Heart right ventricle (tissue), 16 donors: ENCODE measurements at regions not wholly inside any gene's neighbourhood (a gene's known extent, or its start where the extent isn't known, plus 50 kb on each side); places are given as distances from the start of the nearest gene placed in this dataset.

Experiments used
- ATAC-seq, 8 donors: fragments of 200-7000 bp; cut with Tn5 transposase; one replicate each; pipeline ENCODE4 v1.9.1; 2020; ENCODE audit warnings: mild to moderate bottlenecking in 8 of 8, moderate library complexity in 8 of 8, moderate number of reproducible peaks in 1 of 8
- DNase-seq, 2 donors: peaks; one replicate each; pipeline ENCODE4 v3.0.0-alpha.2; 2020
- H3K27ac ChIP-seq, 10 donors: fragments of 200-600 bp; sonication (generic) in 2 of 10; one replicate each; pipeline versions ENCODE4 v1.5.0 to v1.8.0; 2020 to 2022; ENCODE audit warnings: mild to moderate bottlenecking in 3 of 10
- H3K27me3 ChIP-seq, 7 donors: fragments of 200-600 bp; one replicate each; pipeline ENCODE4 v1.8.0; 2021 to 2022; ENCODE audit warnings: mild to moderate bottlenecking in 2 of 7
- H3K36me3 ChIP-seq, 9 donors: fragments of 200-600 bp; sonication (generic) in 1 of 9; one replicate each; pipeline versions ENCODE4 v1.5.0 to v1.8.0; 2020 to 2022; ENCODE audit warnings: mild to moderate bottlenecking in 2 of 9
- H3K4me1 ChIP-seq, 9 donors: fragments of 200-600 bp; sonication (generic) in 1 of 9; one replicate each; pipeline versions ENCODE4 v1.5.0 to v1.8.0; 2020 to 2022; ENCODE audit warnings: mild to moderate bottlenecking in 4 of 9
- H3K4me3 ChIP-seq, 10 donors: fragments of 200-600 bp; sonication (generic) in 2 of 10; one replicate each; pipeline versions ENCODE4 v1.5.0 to v1.8.0; 2020 to 2022; ENCODE audit warnings: mild to moderate bottlenecking in 7 of 10, moderate library complexity in 2 of 10
- H3K9me3 ChIP-seq, 11 donors: fragments of 200-600 bp in 10 of 11; sonication (generic) in 2 of 11; one replicate each; pipeline versions ENCODE4 v1.5.0 to v1.8.0; 2013 to 2022; ENCODE audit warnings: mild to moderate bottlenecking in 2 of 11, control low read depth in 1 of 11, moderate library complexity in 1 of 11
- WGBS, 2 donors: extraction: QIAGEN DNeasy Blood & Tissue Kit; methylation state at CpG; one replicate each; pipeline ENCODE4 v1.1.7; 2013; ENCODE audit warnings: inconsistent platforms in 1 of 2; 5-methylcytosine and 5-hydroxymethylcytosine counted together
- intact Hi-C, 10 donors: fragments of 100-400 bp; cut with DNase I; formaldehyde crosslinking; loops; one replicate each; pipeline versions ENCODE4 v1.11.1 to v1.14.2; 2022
- TF ChIP-seq, protein P1 (sequence below), 9 donors: fragments of 200-600 bp; sonication (generic) in 2 of 9; IDR thresholded peaks; one replicate each; pipeline versions ENCODE4 v1.5.0 to v1.8.0; 2021 to 2022; ENCODE audit warnings: antibody characterized with exemption in 9 of 9, mild to moderate bottlenecking in 5 of 9, moderate library complexity in 1 of 9
- donor health status: Arrhythmogenic right ventricular cardiomyopathy.
- donor health status: ischemic (EF 13 %, LVEDD 7.1; RV severe dilation, severe dysfunction).
- donor health status: healthy with polysubstance abuse.
- donor health status: DM: no; HTN: yes; CAD: no.
- donor health status: DM: no; HTN: no; CAD: no.
- donor health status: ischemic (EF 25% LVEDD 6.9; RV normal size, moderate dysfunction).
- donor health status: ischemic (EF 25% LVEDD 5.7; RV mildly dilated, moderate dysfunction).
- donor health status: healthy.
- donor health status: DM: yes; HTN: yes; CAD: no.
- donor health status: Ischemic cardiomyopathy.
- donor health status: ischemic (EF 35%, LVEDD 5.7; RV mildly dilated, moderate dysfunction).
- donor health status: nonischemic (EF 11% LVEDD 7.7; RV severe dilation, severe dysfunction).
- donor health status: DM: yes; HTN: yes; CAD: no.
- donor health status: PGD.
- donor health status: ischemic (EF 29% LVEDD 5.4; RV normal size, mild dysfunction).
- donor health status: nonischemic (EF 23%, LVEDD 6.1; RV moderate dilation, normal function).

DNA sequence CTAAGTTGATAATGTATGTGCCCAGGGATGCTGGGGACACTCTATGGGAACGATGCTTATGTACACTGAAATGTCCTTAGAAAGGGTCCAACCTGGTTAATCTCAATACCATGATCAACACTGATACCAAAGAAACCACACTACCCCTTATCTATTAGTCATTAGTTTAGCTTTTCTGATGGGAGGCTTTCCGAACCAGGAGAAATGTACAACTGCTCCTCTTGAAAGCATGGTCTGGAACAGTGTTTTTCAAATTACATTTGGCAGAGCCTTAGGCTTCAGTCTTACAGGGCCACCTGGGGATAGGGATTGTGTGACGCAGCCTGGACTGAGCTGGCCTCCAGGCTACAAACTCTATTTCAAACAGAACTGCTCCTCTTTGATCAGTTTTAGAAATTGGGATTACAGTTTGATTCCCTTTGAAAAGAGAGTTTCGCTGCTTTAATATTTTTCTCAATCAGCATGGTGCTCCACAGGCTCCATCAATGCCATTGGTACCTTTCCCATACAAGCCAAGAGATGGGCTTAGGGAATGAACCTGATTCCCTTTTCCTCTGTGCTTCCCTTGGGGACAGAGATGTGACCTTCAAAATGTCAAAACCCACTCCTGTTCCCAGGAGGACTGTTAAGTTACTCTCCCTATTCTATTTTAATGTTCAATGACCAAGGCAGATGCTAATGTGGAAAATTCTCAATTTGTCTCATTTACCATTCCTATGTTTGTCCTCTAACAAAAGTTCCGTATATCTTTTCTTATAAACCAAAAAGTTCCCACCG is 296.0 kb upstream of the ADAMTS9 start:
- ATAC-seq (peak in 7 of 8 donors; percentile 79 to 95 (median 84)), DNase-seq (peak; percentile 16 to 38)
- WGBS, 2 donors, result 76 to 85% methylated on average over 6 of the region's 6 CpGs
- TF ChIP-seq, protein P1, sequence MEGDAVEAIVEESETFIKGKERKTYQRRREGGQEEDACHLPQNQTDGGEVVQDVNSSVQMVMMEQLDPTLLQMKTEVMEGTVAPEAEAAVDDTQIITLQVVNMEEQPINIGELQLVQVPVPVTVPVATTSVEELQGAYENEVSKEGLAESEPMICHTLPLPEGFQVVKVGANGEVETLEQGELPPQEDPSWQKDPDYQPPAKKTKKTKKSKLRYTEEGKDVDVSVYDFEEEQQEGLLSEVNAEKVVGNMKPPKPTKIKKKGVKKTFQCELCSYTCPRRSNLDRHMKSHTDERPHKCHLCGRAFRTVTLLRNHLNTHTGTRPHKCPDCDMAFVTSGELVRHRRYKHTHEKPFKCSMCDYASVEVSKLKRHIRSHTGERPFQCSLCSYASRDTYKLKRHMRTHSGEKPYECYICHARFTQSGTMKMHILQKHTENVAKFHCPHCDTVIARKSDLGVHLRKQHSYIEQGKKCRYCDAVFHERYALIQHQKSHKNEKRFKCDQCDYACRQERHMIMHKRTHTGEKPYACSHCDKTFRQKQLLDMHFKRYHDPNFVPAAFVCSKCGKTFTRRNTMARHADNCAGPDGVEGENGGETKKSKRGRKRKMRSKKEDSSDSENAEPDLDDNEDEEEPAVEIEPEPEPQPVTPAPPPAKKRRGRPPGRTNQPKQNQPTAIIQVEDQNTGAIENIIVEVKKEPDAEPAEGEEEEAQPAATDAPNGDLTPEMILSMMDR (IDR thresholded peaks at IDR 0.05), result peak in 3 of 9 donors; percentile 19 to 29 (median 19)
- no peaks in the 10 kb centered on the region for H3K36me3 ChIP-seq
- H3K4me3 ChIP-seq, result no peak overlapping the region
- H3K4me1 ChIP-seq, result peaks cover 0 to 10% (median 0%) of the 10 kb centered on the region in 9 donors
- peak overlapping the region in 5 of 10 donors; percentile 9 to 48 (median 47) for H3K27ac ChIP-seq
- H3K27me3 ChIP-seq, result no peaks in the 10 kb centered on the region
- H3K9me3 ChIP-seq, result peaks cover 0 to 5% (median 0%) of the 10 kb centered on the region in 11 donors
- intact Hi-C loops, result no loop called here

DNA sequence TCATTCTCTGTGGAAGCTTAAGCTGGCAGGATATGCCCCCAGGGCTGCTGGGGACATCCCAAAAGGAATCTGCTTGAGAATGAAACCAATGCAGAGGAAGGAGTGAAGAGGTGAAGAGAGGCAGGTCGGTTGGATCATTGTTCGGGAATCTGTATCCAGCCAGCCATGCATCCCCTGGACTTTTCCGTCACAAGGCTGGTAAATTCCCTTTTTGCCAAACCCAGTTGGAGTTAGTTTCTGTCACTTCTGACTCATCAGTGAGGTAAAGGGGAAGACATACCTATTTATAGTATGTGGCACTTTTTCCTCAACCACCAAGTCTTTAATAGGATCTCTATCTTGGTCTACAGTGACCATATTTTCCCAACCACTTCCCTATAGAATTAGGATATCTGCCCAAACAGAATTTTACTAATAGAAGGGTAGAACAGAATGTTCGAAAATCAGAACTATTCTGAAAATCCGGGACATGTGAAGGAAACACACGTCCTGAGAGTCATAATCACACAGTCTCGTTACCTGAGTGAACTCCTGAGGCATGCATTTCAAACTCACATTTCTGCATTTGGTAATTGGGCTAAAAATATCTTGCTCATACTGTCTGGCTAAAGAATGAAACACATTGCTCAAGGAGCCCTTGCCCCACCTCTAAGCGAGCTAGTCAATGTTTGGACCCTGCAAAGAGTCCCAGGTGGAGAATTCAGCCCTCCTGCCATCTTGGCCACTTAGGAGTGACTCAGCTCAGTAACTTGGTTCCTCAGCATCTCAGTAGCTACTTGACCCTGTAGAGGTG is 289.7 kb upstream of the ADAMTS9 start:
- TF ChIP-seq, protein P1 (IDR thresholded peaks at IDR 0.05), result no peak
- Histone ChIP-seq H3K4me1 (peaks cover 0 to 18% (median 9%) of the 10 kb centered on the region in 9 donors), H3K27ac (no peak overlapping the region), H3K9me3 (peaks cover 0 to 4% (median 0%) of the 10 kb centered on the region in 11 donors), H3K27me3 (no peaks in the 10 kb centered on the region), H3K4me3 (no peak overlapping the region), H3K36me3 (no peaks in the 10 kb centered on the region)
- WGBS, 2 donors, result 70 to 73% methylated on average over 8 of the region's 8 CpGs
- DNase-seq (no peak), ATAC-seq (peak in 6 of 8 donors; percentile 38 to 77 (median 69))
- intact Hi-C loops, result no loop called here

DNA sequence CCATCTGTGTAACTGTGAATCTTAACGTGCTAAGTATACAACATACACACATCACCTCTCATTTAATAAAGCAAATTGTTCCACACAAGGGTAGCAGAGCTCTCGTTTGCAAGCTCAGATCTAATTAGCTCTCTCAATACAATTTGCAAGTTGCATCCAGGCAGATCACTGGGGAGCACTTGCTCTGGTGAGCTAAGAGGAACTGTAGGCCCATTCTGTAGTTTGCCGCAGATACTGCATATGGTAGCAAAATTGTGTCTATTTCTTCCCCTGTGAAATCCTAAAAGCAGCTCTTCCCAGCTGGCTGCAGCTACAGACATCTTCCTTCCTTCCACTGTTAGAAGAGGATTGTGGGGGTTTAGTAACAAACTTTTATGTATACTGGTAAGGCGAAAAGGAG is 288.7 kb upstream of the ADAMTS9 start:
- TF ChIP-seq, protein P1 (IDR thresholded peaks at IDR 0.05), result no peak
- H3K27me3 ChIP-seq, result no peaks in the 10 kb centered on the region
- intact Hi-C loops, result no loop called here

DNA sequence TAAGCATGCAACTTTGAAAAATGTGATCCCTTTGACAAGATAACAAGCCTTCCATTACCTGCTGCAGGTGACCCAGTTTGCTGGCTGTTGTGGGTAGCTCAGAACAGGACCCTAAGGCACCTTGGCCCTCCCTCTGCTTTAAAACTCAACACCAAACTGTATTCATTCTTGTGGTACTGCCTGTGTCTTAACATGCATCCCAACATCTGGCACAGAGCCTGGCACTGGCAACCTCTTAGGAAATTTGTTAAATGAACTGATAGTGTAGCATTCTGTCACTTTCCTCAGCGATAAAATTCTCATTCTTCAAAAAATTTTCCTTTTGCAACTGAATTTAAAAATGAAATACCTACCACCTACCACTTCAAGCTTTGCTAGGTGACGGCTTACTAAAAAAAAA is 287.3 kb upstream of the ADAMTS9 start:
- Histone ChIP-seq H3K36me3 (no peaks in the 10 kb centered on the region), H3K4me1 (peaks cover 0 to 18% (median 9%) of the 10 kb centered on the region in 9 donors), H3K27ac (no peak overlapping the region), H3K9me3 (no peaks in the 10 kb centered on the region), H3K4me3 (no peak overlapping the region), H3K27me3 (no peaks in the 10 kb centered on the region)
- ATAC-seq (peak in 1 of 8 donors; percentile 59), DNase-seq (peak; percentile 39 to 50)
- TF ChIP-seq, protein P1 (IDR thresholded peaks at IDR 0.05), result no peak
- WGBS, 2 donors, result 68 to 75% methylated on average over 2 of the region's 2 CpGs
- intact Hi-C loops, result no loop called here

More for the DNA sequence above, 288.7 kb upstream of the ADAMTS9 start:
- H3K4me1 ChIP-seq, result peaks cover 0 to 18% (median 9%) of the 10 kb centered on the region in 9 donors
- ATAC-seq (no peak), DNase-seq (no peak)
- no peak overlapping the region for H3K4me3 ChIP-seq
- no peak overlapping the region for H3K27ac ChIP-seq
- H3K9me3 ChIP-seq, result peaks cover 0 to 4% (median 0%) of the 10 kb centered on the region in 11 donors
- 70 to 71% methylated on average over 4 of the region's 4 CpGs for WGBS, 2 donors
- H3K36me3 ChIP-seq, result no peaks in the 10 kb centered on the region
